ENCODE measurements at regions not wholly inside any gene's neighbourhood (a gene's known extent, or its start where the extent isn't known, plus 50 kb on each side); places are given as distances from the start of the nearest gene placed in this dataset.

DNA sequence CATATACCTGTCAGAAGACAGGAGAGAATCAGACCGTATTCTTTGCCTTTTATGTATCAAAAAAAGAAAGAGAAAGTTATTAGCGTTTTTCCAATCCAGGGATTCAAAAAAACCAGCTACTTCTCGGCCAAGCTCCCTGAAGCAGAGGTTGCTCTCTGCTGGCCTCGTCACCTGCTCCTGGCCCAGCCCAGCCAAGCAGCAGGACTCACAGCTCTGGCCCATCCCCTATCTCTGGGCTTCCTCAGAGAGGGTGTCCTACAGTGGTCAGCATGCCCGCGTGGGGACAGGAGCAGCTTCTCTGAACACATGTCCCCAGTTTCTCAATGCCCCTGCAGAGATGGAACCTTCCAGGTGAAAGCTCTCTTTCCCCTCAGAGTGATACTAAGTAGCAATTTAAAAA is 209.0 kb downstream of the URI1 start:
- TF ChIP-seq GATA3 (IDR thresholded peaks at IDR 0.05; ENCODE audit: low read depth, low read length), result no peak
- TF ChIP-seq GATA2 (IDR thresholded peaks at IDR 0.05; ENCODE audit: low read depth, low read length), result no peak

All from SH-SY5Y (cell line).